Mesenchymal stem cell (in vitro differentiated cells and primary cell): ENCODE measurements at regions not wholly inside any gene's neighbourhood (a gene's known extent, or its start where the extent isn't known, plus 50 kb on each side); places are given as distances from the start of the nearest gene placed in this dataset.

Source experiments
- DNase-seq: peaks from one replicate; pipeline ENCODE4 v3.0.0-alpha.2; 2013
- H2AFZ ChIP-seq: one replicate; pipeline ENCODE4 v1.6.1; 2013; ENCODE audit warnings: low read depth, mild to moderate bottlenecking, control low read depth, inconsistent platforms, low read length, moderate library complexity
- H2AK5ac ChIP-seq: 2 replicates; pipeline ENCODE4 v1.6.1; 2013; ENCODE audit warnings: low read length, moderate library complexity, mild to moderate bottlenecking, inconsistent platforms; ENCODE audit not compliant: severe bottlenecking
- H2BK120ac ChIP-seq: one replicate; pipeline ENCODE4 v1.6.1; 2013; ENCODE audit warnings: low read depth, mild to moderate bottlenecking, inconsistent platforms, low read length, moderate library complexity
- H2BK12ac ChIP-seq, 2 experiments: one replicate each; pipeline ENCODE4 v1.6.1; 2013; ENCODE audit warnings: inconsistent platforms in 2 of 2, low read length in 2 of 2, mild to moderate bottlenecking in 2 of 2, moderate library complexity in 2 of 2, control low read depth in 1 of 2
- H2BK15ac ChIP-seq: one replicate; pipeline ENCODE4 v1.6.1; 2013; ENCODE audit warnings: mild to moderate bottlenecking, low read depth, inconsistent platforms; ENCODE audit not compliant: poor library complexity, severe bottlenecking
- H2BK5ac ChIP-seq: 2 replicates; pipeline ENCODE4 v1.6.1; 2013; ENCODE audit warnings: low read depth, mild to moderate bottlenecking, low read length, control low read depth, inconsistent platforms; ENCODE audit not compliant: poor library complexity, severe bottlenecking
- H3K14ac ChIP-seq, 2 experiments: one replicate each; pipeline ENCODE4 v1.6.1; 2013; ENCODE audit warnings: inconsistent platforms in 2 of 2, low read length in 2 of 2, control low read depth in 1 of 2, mild to moderate bottlenecking in 1 of 2, moderate library complexity in 1 of 2
- H3K18ac ChIP-seq, 2 experiments: one replicate each; pipeline ENCODE4 v1.6.1; 2013; ENCODE audit warnings: inconsistent platforms in 2 of 2, low read length in 2 of 2, control low read depth in 1 of 2, low read depth in 1 of 2, mild to moderate bottlenecking in 1 of 2
- H3K23ac ChIP-seq, 2 experiments: one replicate each; pipeline ENCODE4 v1.6.1; 2013; ENCODE audit warnings: inconsistent platforms in 2 of 2, low read length in 2 of 2, mild to moderate bottlenecking in 2 of 2, moderate library complexity in 2 of 2, control low read depth in 1 of 2
- H3K27ac ChIP-seq: 2 replicates; pipeline ENCODE4 v1.5.1; 2013; ENCODE audit warnings: mild to moderate bottlenecking, moderate library complexity, low read length, control low read depth, inconsistent platforms; ENCODE audit not compliant: poor library complexity, severe bottlenecking
- H3K27me3 ChIP-seq, 2 experiments: 2 replicates each; pipeline versions ENCODE4 v1.6.1 to v1.7.0; 2013; ENCODE audit warnings: low read length in 2 of 2, mild to moderate bottlenecking in 2 of 2, moderate library complexity in 2 of 2, control low read depth in 1 of 2, inconsistent platforms in 1 of 2; ENCODE audit not compliant: control insufficient read depth in 1 of 2, insufficient read depth in 1 of 2
- H3K36me3 ChIP-seq, 2 experiments: 2 replicates each; pipeline versions ENCODE4 v1.6.1 to v1.7.0; 2013; ENCODE audit warnings: low read length in 2 of 2, control low read depth in 1 of 2, inconsistent platforms in 1 of 2, low read depth in 1 of 2, mild to moderate bottlenecking in 1 of 2; ENCODE audit not compliant: insufficient read depth in 2 of 2, control insufficient read depth in 1 of 2
- H3K4ac ChIP-seq, 2 experiments: one replicate each; pipeline ENCODE4 v1.6.1; 2013; ENCODE audit warnings: inconsistent platforms in 2 of 2, low read length in 2 of 2, mild to moderate bottlenecking in 2 of 2, moderate library complexity in 2 of 2, control low read depth in 1 of 2, low read depth in 1 of 2
- H3K4me1 ChIP-seq: 2 replicates; pipeline ENCODE4 v1.6.1; 2013; ENCODE audit warnings: low read depth, low read length, control low read depth; ENCODE audit not compliant: control insufficient read depth, insufficient read depth
- H3K4me2 ChIP-seq: 2 replicates; pipeline ENCODE4 v1.6.1; 2013; ENCODE audit warnings: low read length, mild to moderate bottlenecking, inconsistent platforms; ENCODE audit not compliant: poor library complexity, severe bottlenecking
- H3K4me3 ChIP-seq, 2 experiments: 2 replicates each; pipeline versions ENCODE4 v1.5.1 to v1.7.0; 2013; ENCODE audit warnings: low read length in 2 of 2, mild to moderate bottlenecking in 2 of 2, control low read depth in 1 of 2, low read depth in 1 of 2; ENCODE audit not compliant: insufficient read depth in 1 of 2
- H3K79me1 ChIP-seq: replicated peaks from 2 replicates; pipeline ENCODE4 v1.6.1; 2013; ENCODE audit warnings: mild to moderate bottlenecking, control low read depth, low read length, inconsistent platforms; ENCODE audit not compliant: poor library complexity, severe bottlenecking
- H3K9ac ChIP-seq: 2 replicates; pipeline ENCODE4 v1.7.0; 2013; ENCODE audit warnings: mild to moderate bottlenecking, low read length, moderate library complexity
- H3K9me3 ChIP-seq: 2 replicates; pipeline ENCODE4 v1.7.0; 2013; ENCODE audit warnings: mild to moderate bottlenecking, low read length; ENCODE audit not compliant: control insufficient read depth
- H4K8ac ChIP-seq: one replicate; pipeline ENCODE4 v1.6.1; 2013; ENCODE audit warnings: inconsistent platforms, mild to moderate bottlenecking, low read length, moderate library complexity
- H4K91ac ChIP-seq: one replicate; pipeline ENCODE4 v1.6.1; 2013; ENCODE audit warnings: mild to moderate bottlenecking, low read length, inconsistent platforms
- WGBS: methylation state at CpG from one replicate; pipeline ENCODE4 v1.1.7; 2013; ENCODE audit warnings: mixed read lengths; 5-methylcytosine and 5-hydroxymethylcytosine counted together

- no peak for DNase-seq
- Histone ChIP-seq H3K79me1 (no peaks in the 10 kb centered on the region), H2BK5ac (no peak overlapping the region), H3K18ac (no peak overlapping the region), H3K27ac (no peak overlapping the region), H2AK5ac (no peak overlapping the region), H3K36me3 (no peaks in the 10 kb centered on the region), H3K27me3 (no peaks in the 10 kb centered on the region), H3K4me2 (no peak overlapping the region), H3K14ac (no peak overlapping the region), H3K23ac (no peak overlapping the region), H3K4me1 (no peaks in the 10 kb centered on the region), H3K4ac (no peak overlapping the region), H2BK120ac (no peak overlapping the region), H2AFZ (no peak overlapping the region), H4K8ac (no peak overlapping the region), H4K91ac (no peak overlapping the region), H3K9ac (no peak overlapping the region), H2BK15ac (no peak overlapping the region), H2BK12ac (no peak overlapping the region), H3K4me3 (no peak overlapping the region), H3K9me3 (no peaks in the 10 kb centered on the region)
- no CpG with 5 or more reads among the region's 2 CpGs for WGBS
These were observed 661.9 kb downstream of the ANXA1 start for GRCh38 chr9:73813546-73813945.

- H3K79me1 ChIP-seq: no peaks in the 10 kb centered on the region
- H3K27ac ChIP-seq: no peak overlapping the region
- H2BK12ac ChIP-seq: no peak overlapping the region
- no peak overlapping the region for H3K4me3 ChIP-seq
- H2AFZ ChIP-seq: no peak overlapping the region
- H3K9me3 ChIP-seq: no peaks in the 10 kb centered on the region
- H3K14ac ChIP-seq: no peak overlapping the region
- no peaks in the 10 kb centered on the region for H3K27me3 ChIP-seq
- no peaks in the 10 kb centered on the region for H3K36me3 ChIP-seq
- H2BK15ac ChIP-seq: no peak overlapping the region
- no peak overlapping the region for H2AK5ac ChIP-seq
- no peak overlapping the region for H3K18ac ChIP-seq
- 78% methylated on average over 12 of the region's 12 CpGs for WGBS
- no peak overlapping the region for H3K23ac ChIP-seq
- no peak overlapping the region for H2BK120ac ChIP-seq
- no peaks in the 10 kb centered on the region for H3K4me1 ChIP-seq
- H4K91ac ChIP-seq: no peak overlapping the region
- no peak for DNase-seq
- H2BK5ac ChIP-seq: no peak overlapping the region
- H3K9ac ChIP-seq: no peak overlapping the region
- H3K4ac ChIP-seq: no peak overlapping the region
- H3K4me2 ChIP-seq: no peak overlapping the region
- no peak overlapping the region for H4K8ac ChIP-seq
These were observed 665.2 kb downstream of the ANXA1 start for GRCh38 chr9:73816905-73817304.

GRCh38 chr9:73824671-73825070 lies 672.5 kb upstream of the RORB start:
- no peaks in the 10 kb centered on the region for H3K36me3 ChIP-seq
- no peak overlapping the region for H2AK5ac ChIP-seq
- no peaks in the 10 kb centered on the region for H3K9me3 ChIP-seq
- H4K8ac ChIP-seq: no peak overlapping the region
- H4K91ac ChIP-seq: no peak overlapping the region
- no peak overlapping the region for H3K14ac ChIP-seq
- H2BK12ac ChIP-seq: no peak overlapping the region
- peak; percentile 10 for DNase-seq
- no peak overlapping the region for H3K23ac ChIP-seq
- no peak overlapping the region for H3K4ac ChIP-seq
- H3K79me1 ChIP-seq: no peaks in the 10 kb centered on the region
- no peaks in the 10 kb centered on the region for H3K4me1 ChIP-seq
- no peak overlapping the region for H2BK15ac ChIP-seq
- H2BK5ac ChIP-seq: no peak overlapping the region
- 86% methylated on average over 1 of the region's 1 CpG for WGBS
- no peak overlapping the region for H3K18ac ChIP-seq
- H2AFZ ChIP-seq: no peak overlapping the region
- H3K27me3 ChIP-seq: no peaks in the 10 kb centered on the region
- H3K27ac ChIP-seq: no peak overlapping the region
- no peak overlapping the region for H2BK120ac ChIP-seq
- H3K4me3 ChIP-seq: no peak overlapping the region
- H3K9ac ChIP-seq: no peak overlapping the region
- H3K4me2 ChIP-seq: no peak overlapping the region

GRCh38 chr9:73838871-73839270 lies 658.3 kb upstream of the RORB start:
- Histone ChIP-seq H3K4me3 (no peak overlapping the region), H2BK15ac (no peak overlapping the region), H2BK12ac (no peak overlapping the region), H3K18ac (no peak overlapping the region), H4K91ac (no peak overlapping the region), H3K27me3 (no peaks in the 10 kb centered on the region), H3K79me1 (no peaks in the 10 kb centered on the region), H3K9ac (no peak overlapping the region), H3K14ac (no peak overlapping the region), H3K4me2 (no peak overlapping the region), H2AFZ (no peak overlapping the region), H2BK120ac (no peak overlapping the region), H3K9me3 (no peaks in the 10 kb centered on the region), H2BK5ac (no peak overlapping the region), H3K4ac (no peak overlapping the region), H3K27ac (no peak overlapping the region), H4K8ac (no peak overlapping the region), H3K36me3 (no peaks in the 10 kb centered on the region), H3K4me1 (no peaks in the 10 kb centered on the region), H2AK5ac (no peak overlapping the region), H3K23ac (no peak overlapping the region)
- no peak for DNase-seq
